ENCODE measurements at regions not wholly inside any gene's neighbourhood (a gene's known extent, or its start where the extent isn't known, plus 50 kb on each side); places are given as distances from the start of the nearest gene placed in this dataset.

- H3K4me1 Mint-ChIP-seq: no peaks in the 10 kb centered on the region
- H3K27ac Mint-ChIP-seq: no peak overlapping the region
- H3K9me3 Mint-ChIP-seq: peaks cover 7% of the 10 kb centered on the region
- ATAC-seq (replicated peaks): no peak
- H3K4me3 Mint-ChIP-seq: no peak overlapping the region
- H3K27me3 Mint-ChIP-seq: no peaks in the 10 kb centered on the region
- peaks cover 4% of the 10 kb centered on the region for H3K36me3 Mint-ChIP-seq (ENCODE audit: low read depth)
Observed at GRCh38 chr2:217330647-217331046, 470.8 kb upstream of the TNP1 start.

- no peak for ATAC-seq (replicated peaks)
- Mint-ChIP-seq H3K9me3 (peaks cover 14% of the 10 kb centered on the region), H3K27ac (no peak overlapping the region), H3K27me3 (no peaks in the 10 kb centered on the region), H3K4me1 (no peaks in the 10 kb centered on the region), H3K4me3 (no peak overlapping the region), H3K36me3 (ENCODE audit: low read depth) (peaks cover 13% of the 10 kb centered on the region)
Observed at GRCh38 chr2:217329023-217329431, 469.2 kb upstream of the TNP1 start.

GRCh38 chr2:217328622-217328978, 468.7 kb upstream of the TNP1 start:
- peaks cover 13% of the 10 kb centered on the region for H3K36me3 Mint-ChIP-seq (ENCODE audit: low read depth)
- ATAC-seq (replicated peaks): no peak
- no peak overlapping the region for H3K27ac Mint-ChIP-seq
- H3K9me3 Mint-ChIP-seq: peaks cover 18% of the 10 kb centered on the region
- no peak overlapping the region for H3K4me3 Mint-ChIP-seq
- no peaks in the 10 kb centered on the region for H3K27me3 Mint-ChIP-seq
- no peaks in the 10 kb centered on the region for H3K4me1 Mint-ChIP-seq

GRCh38 chr2:217327953-217328621, 468.2 kb upstream of the TNP1 start:
- Mint-ChIP-seq H3K9me3 (peaks cover 18% of the 10 kb centered on the region), H3K4me1 (no peaks in the 10 kb centered on the region), H3K4me3 (no peak overlapping the region), H3K27ac (no peak overlapping the region), H3K27me3 (no peaks in the 10 kb centered on the region), H3K36me3 (ENCODE audit: low read depth) (peaks cover 13% of the 10 kb centered on the region)
- ATAC-seq (replicated peaks): no peak

- H3K4me3 Mint-ChIP-seq: no peak overlapping the region
- peaks cover 13% of the 10 kb centered on the region for H3K36me3 Mint-ChIP-seq (ENCODE audit: low read depth)
- H3K27ac Mint-ChIP-seq: no peak overlapping the region
- no peaks in the 10 kb centered on the region for H3K27me3 Mint-ChIP-seq
- peaks cover 18% of the 10 kb centered on the region for H3K9me3 Mint-ChIP-seq
- H3K4me1 Mint-ChIP-seq: no peaks in the 10 kb centered on the region
- ATAC-seq (replicated peaks): no peak
Observed at GRCh38 chr2:217326238-217327022, 466.6 kb upstream of the TNP1 start.

- no peaks in the 10 kb centered on the region for H3K4me1 Mint-ChIP-seq
- no peak overlapping the region for H3K27ac Mint-ChIP-seq
- H3K27me3 Mint-ChIP-seq: no peaks in the 10 kb centered on the region
- no peak overlapping the region for H3K4me3 Mint-ChIP-seq
- H3K9me3 Mint-ChIP-seq: peaks cover 18% of the 10 kb centered on the region
- no peak for ATAC-seq (replicated peaks)
- peaks cover 13% of the 10 kb centered on the region for H3K36me3 Mint-ChIP-seq (ENCODE audit: low read depth)
Observed at GRCh38 chr2:217325816-217326215, 466.0 kb upstream of the TNP1 start.

- no peak overlapping the region for H3K4me3 Mint-ChIP-seq
Observed at GRCh38 chr2:217325251-217325650, 465.4 kb upstream of the TNP1 start.

GRCh38 chr2:217316743-217317142, 456.9 kb upstream of the TNP1 start:
- Mint-ChIP-seq H3K4me1 (peaks cover 4% of the 10 kb centered on the region), H3K4me3 (no peak overlapping the region), H3K27me3 (no peaks in the 10 kb centered on the region), H3K27ac (no peak overlapping the region), H3K36me3 (ENCODE audit: low read depth) (no peaks in the 10 kb centered on the region), H3K9me3 (no peaks in the 10 kb centered on the region)
- no peak for ATAC-seq (replicated peaks)

More at GRCh38 chr2:217325251-217325650, 465.4 kb upstream of the TNP1 start:
- no peaks in the 10 kb centered on the region for H3K27me3 Mint-ChIP-seq
- peaks cover 18% of the 10 kb centered on the region for H3K9me3 Mint-ChIP-seq
- H3K27ac Mint-ChIP-seq: no peak overlapping the region
- H3K36me3 Mint-ChIP-seq (ENCODE audit: low read depth): peaks cover 13% of the 10 kb centered on the region
- no peaks in the 10 kb centered on the region for H3K4me1 Mint-ChIP-seq
- no peak for ATAC-seq (replicated peaks)

- Mint-ChIP-seq H3K4me3 (no peak overlapping the region), H3K27me3 (no peaks in the 10 kb centered on the region)
Observed at GRCh38 chr2:217314021-217314460, 454.2 kb upstream of the TNP1 start.

GRCh38 chr2:217313386-217313785, 453.5 kb upstream of the TNP1 start:
- no peak for ATAC-seq (replicated peaks)
- Mint-ChIP-seq H3K4me3 (no peak overlapping the region), H3K27me3 (no peaks in the 10 kb centered on the region), H3K27ac (no peak overlapping the region), H3K9me3 (no peaks in the 10 kb centered on the region), H3K4me1 (peaks cover 4% of the 10 kb centered on the region), H3K36me3 (ENCODE audit: low read depth) (no peaks in the 10 kb centered on the region)

More at GRCh38 chr2:217314021-217314460, 454.2 kb upstream of the TNP1 start:
- Mint-ChIP-seq H3K4me1 (peaks cover 4% of the 10 kb centered on the region), H3K36me3 (ENCODE audit: low read depth) (no peaks in the 10 kb centered on the region), H3K9me3 (no peaks in the 10 kb centered on the region), H3K27ac (no peak overlapping the region)
- no peak for ATAC-seq (replicated peaks)

- H3K36me3 Mint-ChIP-seq (ENCODE audit: low read depth): no peaks in the 10 kb centered on the region
- no peak overlapping the region for H3K4me3 Mint-ChIP-seq
- H3K27ac Mint-ChIP-seq: no peak overlapping the region
- H3K27me3 Mint-ChIP-seq: no peaks in the 10 kb centered on the region
- no peaks in the 10 kb centered on the region for H3K4me1 Mint-ChIP-seq
- no peak for ATAC-seq (replicated peaks)
- no peaks in the 10 kb centered on the region for H3K9me3 Mint-ChIP-seq
Observed at GRCh38 chr2:217309056-217309455, 449.2 kb upstream of the TNP1 start.

GRCh38 chr2:217307023-217307422, 447.2 kb upstream of the TNP1 start:
- ATAC-seq (replicated peaks): no peak
- Mint-ChIP-seq H3K36me3 (ENCODE audit: low read depth) (no peaks in the 10 kb centered on the region), H3K27ac (no peak overlapping the region), H3K4me3 (no peak overlapping the region), H3K9me3 (no peaks in the 10 kb centered on the region), H3K4me1 (no peaks in the 10 kb centered on the region), H3K27me3 (no peaks in the 10 kb centered on the region)

- Mint-ChIP-seq H3K27me3 (no peaks in the 10 kb centered on the region), H3K4me3 (no peak overlapping the region), H3K4me1 (no peaks in the 10 kb centered on the region), H3K36me3 (ENCODE audit: low read depth) (no peaks in the 10 kb centered on the region), H3K27ac (no peak overlapping the region), H3K9me3 (no peaks in the 10 kb centered on the region)
- no peak for ATAC-seq (replicated peaks)
Observed at GRCh38 chr2:217305882-217306281, 446.0 kb upstream of the TNP1 start.

GRCh38 chr2:217304582-217304981, 444.7 kb upstream of the TNP1 start:
- Mint-ChIP-seq H3K27ac (no peak overlapping the region), H3K36me3 (ENCODE audit: low read depth) (no peaks in the 10 kb centered on the region), H3K4me3 (no peak overlapping the region), H3K9me3 (no peaks in the 10 kb centered on the region), H3K4me1 (no peaks in the 10 kb centered on the region), H3K27me3 (no peaks in the 10 kb centered on the region)
- ATAC-seq (replicated peaks): no peak

- H3K4me3 Mint-ChIP-seq: no peak overlapping the region
- no peaks in the 10 kb centered on the region for H3K27me3 Mint-ChIP-seq
- no peaks in the 10 kb centered on the region for H3K4me1 Mint-ChIP-seq
- H3K9me3 Mint-ChIP-seq: no peaks in the 10 kb centered on the region
- H3K36me3 Mint-ChIP-seq (ENCODE audit: low read depth): no peaks in the 10 kb centered on the region
- no peak for ATAC-seq (replicated peaks)
- no peak overlapping the region for H3K27ac Mint-ChIP-seq
Observed at GRCh38 chr2:217302856-217303255, 443.0 kb upstream of the TNP1 start.

Data from activated T-helper 17 cell treated with anti-CD3 and anti-CD28 coated beads, Interleukin-2, amount 50 U/mL, for 72 hours (primary cell).